Liver (tissue), 8 donors: ENCODE measurements at regions not wholly inside any gene's neighbourhood (a gene's known extent, or its start where the extent isn't known, plus 50 kb on each side); places are given as distances from the start of the nearest gene placed in this dataset.

Experiments
- DNase-seq: peaks from one replicate; pipeline ENCODE4 v3.0.0-alpha.2; 2017; ENCODE audit warnings: low spot score
- H3K27ac ChIP-seq, 2 donors: one replicate each; pipeline ENCODE4 v1.7.0; 2013; ENCODE audit warnings: inconsistent platforms in 2 of 2, low read length in 2 of 2, control low read depth in 1 of 2, low read depth in 1 of 2, mild to moderate bottlenecking in 1 of 2
- H3K27me3 ChIP-seq, 4 donors: one replicate each; pipeline versions ENCODE4 v1.6.1 to v1.7.0; 2013; ENCODE audit warnings: low read length in 3 of 4, inconsistent platforms in 1 of 4, mild to moderate bottlenecking in 1 of 4, moderate library complexity in 1 of 4; ENCODE audit not compliant: control insufficient read depth in 4 of 4, insufficient read depth in 4 of 4
- H3K36me3 ChIP-seq, 4 donors: one replicate each; pipeline versions ENCODE4 v1.6.1 to v1.7.0; 2013; ENCODE audit warnings: low read length in 3 of 4, mild to moderate bottlenecking in 3 of 4, low read depth in 1 of 4, moderate library complexity in 1 of 4; ENCODE audit not compliant: control insufficient read depth in 4 of 4, insufficient read depth in 3 of 4
- H3K4me1 ChIP-seq, 4 donors: one replicate each; pipeline versions ENCODE4 v1.6.1 to v1.7.0; 2013; ENCODE audit warnings: low read length in 3 of 4, mild to moderate bottlenecking in 3 of 4, moderate library complexity in 1 of 4; ENCODE audit not compliant: control insufficient read depth in 4 of 4, insufficient read depth in 4 of 4
- H3K4me3 ChIP-seq, 3 donors: one replicate each; pipeline versions ENCODE4 v1.6.1 to v1.7.0; 2013; ENCODE audit warnings: low read length in 3 of 3, control low read depth in 1 of 3, low read depth in 1 of 3, mild to moderate bottlenecking in 1 of 3
- H3K9ac ChIP-seq, 2 donors: one replicate each; pipeline ENCODE4 v1.7.0; 2013; ENCODE audit warnings: low read length in 2 of 2, mild to moderate bottlenecking in 2 of 2, moderate library complexity in 2 of 2, control low read depth in 1 of 2, low read depth in 1 of 2
- H3K9me3 ChIP-seq, 4 donors: one replicate each; pipeline versions ENCODE4 v1.6.1 to v1.7.0; 2013; ENCODE audit warnings: low read length in 3 of 4; ENCODE audit not compliant: control insufficient read depth in 4 of 4
- ATF3 ChIP-seq: IDR thresholded peaks from 2 replicates; pipeline ENCODE4 v1.6.1; 2016; ENCODE audit warnings: antibody characterized with exemption
- CTCF ChIP-seq: fragments of 150-350 bp; IDR thresholded peaks from 2 replicates; pipeline ENCODE4 v1.5.1; 2017; ENCODE audit warnings: improper control_type of control experiment, low read depth, low read length; ENCODE audit not compliant: missing input control
- EGR1 ChIP-seq, 2 donors: IDR thresholded peaks; 2 replicates each; pipeline ENCODE4 v1.6.1; 2016 to 2018; ENCODE audit warnings: antibody characterized with exemption in 2 of 2, low read depth in 2 of 2
- FOXA1 ChIP-seq: IDR thresholded peaks from 2 replicates; pipeline ENCODE4 v1.6.1; 2016; ENCODE audit warnings: antibody characterized with exemption
- FOXA2 ChIP-seq: IDR thresholded peaks from 2 replicates; pipeline ENCODE4 v1.6.1; 2016; ENCODE audit warnings: antibody characterized with exemption
- GABPA ChIP-seq, 2 donors: IDR thresholded peaks in 1 of 2; conservative IDR thresholded peaks in 1 of 2; 2 replicates each; pipeline ENCODE4 v1.6.1; 2016; ENCODE audit warnings: antibody characterized with exemption in 2 of 2, mild to moderate bottlenecking in 1 of 2, moderate library complexity in 1 of 2
- HNF4A ChIP-seq, 2 donors: conservative IDR thresholded peaks; 2 replicates each; pipeline ENCODE4 v1.6.1; 2016; ENCODE audit warnings: antibody characterized with exemption in 2 of 2, mild to moderate bottlenecking in 2 of 2
- HNF4G ChIP-seq: IDR thresholded peaks from 2 replicates; pipeline ENCODE4 v1.6.1; 2016; ENCODE audit warnings: antibody characterized with exemption
- JUND ChIP-seq, 2 donors: IDR thresholded peaks; 2 replicates each; pipeline ENCODE4 v1.6.1; 2016; ENCODE audit warnings: antibody characterized with exemption in 2 of 2
- MAX ChIP-seq: IDR thresholded peaks from 2 replicates; pipeline ENCODE4 v1.6.1; 2016; ENCODE audit warnings: antibody characterized with exemption
- NR2F2 ChIP-seq: IDR thresholded peaks from 2 replicates; pipeline ENCODE4 v1.6.1; 2016; ENCODE audit warnings: antibody characterized with exemption
- RAD21 ChIP-seq, 2 donors: IDR thresholded peaks; 2 replicates each; pipeline ENCODE4 v1.6.1; 2016; ENCODE audit warnings: antibody characterized with exemption in 2 of 2, mild to moderate bottlenecking in 2 of 2
- REST ChIP-seq: IDR thresholded peaks from 2 replicates; pipeline ENCODE4 v1.6.1; 2016; ENCODE audit warnings: antibody characterized with exemption, mild to moderate bottlenecking
- RXRA ChIP-seq, 2 donors: IDR thresholded peaks; 2 replicates each; pipeline ENCODE4 v1.6.1; 2017 to 2018; ENCODE audit warnings: antibody characterized with exemption in 2 of 2, mild to moderate bottlenecking in 1 of 2
- SP1 ChIP-seq: IDR thresholded peaks from 2 replicates; pipeline ENCODE4 v1.6.1; 2018; ENCODE audit warnings: antibody characterized with exemption, mild to moderate bottlenecking
- TAF1 ChIP-seq: conservative IDR thresholded peaks from 2 replicates; pipeline ENCODE4 v1.6.1; 2016; ENCODE audit warnings: antibody characterized with exemption, mild to moderate bottlenecking
- YY1 ChIP-seq: IDR thresholded peaks from 2 replicates; pipeline ENCODE4 v1.6.1; 2016; ENCODE audit warnings: antibody characterized with exemption, mild to moderate bottlenecking
- ZBTB33 ChIP-seq: IDR thresholded peaks from 2 replicates; pipeline ENCODE4 v1.6.1; 2016; ENCODE audit warnings: antibody characterized with exemption
- WGBS: extraction: QIAGEN DNeasy Blood & Tissue Kit; methylation state at CpG from one replicate; pipeline ENCODE4 v1.1.7; 2013; 5-methylcytosine and 5-hydroxymethylcytosine counted together
- donor health status: healthy.
- donor health status: healthy.
- donor health status: healthy.
- donor health status: healthy.
- donor health status: healthy.

GRCh38 chr6:150668900-150669302 is 69.2 kb downstream of the PLEKHG1 start:
- Histone ChIP-seq H3K27ac (peak overlapping the region; percentile 29 to 32), H3K27me3 (no peaks in the 10 kb centered on the region), H3K9ac (peak overlapping the region in 1 of 2 donors; percentile 19), H3K9me3 (no peaks in the 10 kb centered on the region), H3K36me3 (no peaks in the 10 kb centered on the region), H3K4me3 (no peak overlapping the region), H3K4me1 (peaks cover 5 to 26% (median 24%) of the 10 kb centered on the region in 4 donors)
- 24% methylated on average over 1 of the region's 1 CpG for WGBS
- TF ChIP-seq RAD21 (IDR thresholded peaks at IDR 0.05) (no peak), ZBTB33 (no peak), YY1 (no peak), HNF4A (conservative IDR thresholded peaks at IDR 0.05) (no peak), TAF1 (no peak), JUND (IDR thresholded peaks at IDR 0.05) (no peak), EGR1 (IDR thresholded peaks at IDR 0.05; ENCODE audit: low read depth in 2 of 2) (no peak), ATF3 (no peak), SP1 (no peak), MAX (no peak), FOXA2 (no peak), GABPA (IDR thresholded peaks at IDR 0.05 in 1 of 2, conservative IDR thresholded peaks at IDR 0.05 in 1 of 2) (no peak), REST (no peak), RXRA (IDR thresholded peaks at IDR 0.05) (no peak), FOXA1 (no peak), HNF4G (no peak), NR2F2 (no peak)
- DNase-seq, result no peak

GRCh38 chr6:150670311-150670710 is 70.6 kb downstream of the PLEKHG1 start:
- peaks cover 5 to 26% (median 24%) of the 10 kb centered on the region in 4 donors for H3K4me1 ChIP-seq
- no peak overlapping the region for H3K9ac ChIP-seq
- no peak overlapping the region for H3K27ac ChIP-seq
- DNase-seq, result no peak
- no peaks in the 10 kb centered on the region for H3K9me3 ChIP-seq
- WGBS, result 96% methylated on average over 7 of the region's 7 CpGs
- no peaks in the 10 kb centered on the region for H3K27me3 ChIP-seq
- no peak overlapping the region for H3K4me3 ChIP-seq
- no peaks in the 10 kb centered on the region for H3K36me3 ChIP-seq
- TF ChIP-seq ATF3, result no peak
- no peak for TF ChIP-seq RXRA (IDR thresholded peaks at IDR 0.05)
- TF ChIP-seq HNF4G, result no peak
- no peak for TF ChIP-seq GABPA (IDR thresholded peaks at IDR 0.05 in 1 of 2, conservative IDR thresholded peaks at IDR 0.05 in 1 of 2)
- no peak for TF ChIP-seq RAD21 (IDR thresholded peaks at IDR 0.05)
- no peak for TF ChIP-seq EGR1 (IDR thresholded peaks at IDR 0.05; ENCODE audit: low read depth in 2 of 2)
- TF ChIP-seq CTCF, result no peak
- no peak for TF ChIP-seq REST
- TF ChIP-seq TAF1, result no peak
- no peak for TF ChIP-seq NR2F2
- TF ChIP-seq MAX, result no peak
